Thyroid gland (tissue), 4 donors: ENCODE measurements at regions not wholly inside any gene's neighbourhood (a gene's known extent, or its start where the extent isn't known, plus 50 kb on each side); places are given as distances from the start of the nearest gene placed in this dataset.

Experiments
- DNase-seq, 2 donors: peaks; one replicate each; pipeline ENCODE4 v3.0.0-alpha.2; 2019
- H3K27ac ChIP-seq, 3 donors: fragments of 200-600 bp; sonication (generic); 1 replicate in 2 of 3; 2 replicates in 1 of 3; pipeline ENCODE4 v1.5.1; 2016 to 2019; ENCODE audit warnings: mild to moderate bottlenecking in 1 of 3, moderate library complexity in 1 of 3
- H3K27me3 ChIP-seq: fragments of 200-600 bp; sonication (generic); one replicate; pipeline ENCODE4 v1.5.1; 2019
- H3K36me3 ChIP-seq, 2 donors: fragments of 200-600 bp; sonication (generic); one replicate each; pipeline ENCODE4 v1.5.1; 2016 to 2019
- H3K4me1 ChIP-seq, 2 donors: fragments of 200-600 bp; sonication (generic); one replicate each; pipeline ENCODE4 v1.5.1; 2017 to 2019
- H3K4me3 ChIP-seq, 3 donors: fragments of 200-600 bp; sonication (generic); replicated peaks in 1 of 3; 1 replicate in 2 of 3; 2 replicates in 1 of 3; pipeline ENCODE4 v1.5.1; 2016; ENCODE audit warnings: mild to moderate bottlenecking in 1 of 3
- H3K9me3 ChIP-seq: fragments of 200-600 bp; sonication (generic); one replicate; pipeline ENCODE4 v1.5.1; 2017
- POLR2A ChIP-seq, 2 donors: fragments of 450-650 bp; IDR thresholded peaks; one replicate each; pipeline ENCODE4 v1.6.1; 2017; ENCODE audit warnings: antibody characterized with exemption in 2 of 2, mild to moderate bottlenecking in 2 of 2, moderate library complexity in 1 of 2
- WGBS, 2 donors: methylation state at CpG; one replicate each; pipeline ENCODE4 v1.1.5; 2017; 5-methylcytosine and 5-hydroxymethylcytosine counted together
- intact Hi-C: fragments of 100-400 bp; cut with DNase I; formaldehyde crosslinking; loops from one replicate; pipeline ENCODE4 v1.15.1; 2023
- TF ChIP-seq, protein P1 (sequence below), 6 experiments: fragments of 200-600 bp in 3 of 6; fragments of 450-650 bp in 3 of 6; sonication (generic) in 3 of 6; IDR thresholded peaks; one replicate each; pipeline ENCODE4 v1.5.1; 2016 to 2019; ENCODE audit warnings: antibody characterized with exemption in 6 of 6, mild to moderate bottlenecking in 2 of 6, inconsistent platforms in 1 of 6, moderate library complexity in 1 of 6

DNA sequence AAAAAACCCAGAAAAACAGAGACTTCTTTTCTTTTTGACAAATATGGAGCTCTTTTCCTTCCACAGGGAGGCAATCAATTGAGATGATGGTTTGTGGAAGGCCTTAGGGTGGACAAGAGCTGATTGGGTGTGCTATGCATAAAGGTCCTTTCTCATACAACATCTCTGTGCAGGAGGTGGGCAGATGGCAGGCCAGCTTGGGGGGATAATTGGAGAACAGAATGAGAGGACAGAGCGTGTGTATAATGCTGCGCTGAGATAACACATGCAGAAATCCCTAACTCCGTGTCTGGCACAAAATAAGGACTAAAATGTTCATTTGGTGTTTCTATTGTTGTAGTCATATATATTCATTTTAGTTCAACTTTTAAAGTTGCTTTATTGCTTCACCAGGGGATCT is 159.0 kb upstream of the MEF2C start:
- TF ChIP-seq, protein P1, sequence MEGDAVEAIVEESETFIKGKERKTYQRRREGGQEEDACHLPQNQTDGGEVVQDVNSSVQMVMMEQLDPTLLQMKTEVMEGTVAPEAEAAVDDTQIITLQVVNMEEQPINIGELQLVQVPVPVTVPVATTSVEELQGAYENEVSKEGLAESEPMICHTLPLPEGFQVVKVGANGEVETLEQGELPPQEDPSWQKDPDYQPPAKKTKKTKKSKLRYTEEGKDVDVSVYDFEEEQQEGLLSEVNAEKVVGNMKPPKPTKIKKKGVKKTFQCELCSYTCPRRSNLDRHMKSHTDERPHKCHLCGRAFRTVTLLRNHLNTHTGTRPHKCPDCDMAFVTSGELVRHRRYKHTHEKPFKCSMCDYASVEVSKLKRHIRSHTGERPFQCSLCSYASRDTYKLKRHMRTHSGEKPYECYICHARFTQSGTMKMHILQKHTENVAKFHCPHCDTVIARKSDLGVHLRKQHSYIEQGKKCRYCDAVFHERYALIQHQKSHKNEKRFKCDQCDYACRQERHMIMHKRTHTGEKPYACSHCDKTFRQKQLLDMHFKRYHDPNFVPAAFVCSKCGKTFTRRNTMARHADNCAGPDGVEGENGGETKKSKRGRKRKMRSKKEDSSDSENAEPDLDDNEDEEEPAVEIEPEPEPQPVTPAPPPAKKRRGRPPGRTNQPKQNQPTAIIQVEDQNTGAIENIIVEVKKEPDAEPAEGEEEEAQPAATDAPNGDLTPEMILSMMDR (IDR thresholded peaks at IDR 0.05), result no peak
- TF ChIP-seq POLR2A (IDR thresholded peaks at IDR 0.05), result no peak
- no peaks in the 10 kb centered on the region for H3K36me3 ChIP-seq
- intact Hi-C loops, result no loop called here
- no peaks in the 10 kb centered on the region for H3K4me1 ChIP-seq
- no peak overlapping the region for H3K4me3 ChIP-seq
- WGBS, 2 donors, result 80 to 81% methylated on average over 3 of the region's 3 CpGs
- no peaks in the 10 kb centered on the region for H3K27me3 ChIP-seq
- no peaks in the 10 kb centered on the region for H3K9me3 ChIP-seq
- no peak for DNase-seq
- H3K27ac ChIP-seq, result no peak overlapping the region

- Histone ChIP-seq H3K27me3 (no peaks in the 10 kb centered on the region), H3K36me3 (no peaks in the 10 kb centered on the region), H3K9me3 (no peaks in the 10 kb centered on the region), H3K4me1 (no peaks in the 10 kb centered on the region), H3K4me3 (no peak overlapping the region), H3K27ac (no peak overlapping the region)
- WGBS, 2 donors, result 49 to 66% methylated on average over 3 of the region's 3 CpGs
- TF ChIP-seq, protein P1 (IDR thresholded peaks at IDR 0.05), result no peak
- TF ChIP-seq POLR2A (IDR thresholded peaks at IDR 0.05), result no peak
- intact Hi-C loops, result no loop called here
- no peak for DNase-seq
Measured at GRCh38 chr5:89041249-89041779, 158.3 kb upstream of the MEF2C start.

- no peak for DNase-seq
- no peaks in the 10 kb centered on the region for H3K4me1 ChIP-seq
- H3K36me3 ChIP-seq, result no peaks in the 10 kb centered on the region
- WGBS, 2 donors, result 55 to 58% methylated on average over 8 of the region's 8 CpGs
- H3K27ac ChIP-seq, result no peak overlapping the region
- no peak overlapping the region for H3K4me3 ChIP-seq
- intact Hi-C loops, result no loop called here
- no peaks in the 10 kb centered on the region for H3K27me3 ChIP-seq
- TF ChIP-seq POLR2A (IDR thresholded peaks at IDR 0.05), result no peak
- TF ChIP-seq, protein P1 (IDR thresholded peaks at IDR 0.05), result no peak
- H3K9me3 ChIP-seq, result no peaks in the 10 kb centered on the region
Measured at GRCh38 chr5:89036704-89037489, 153.9 kb upstream of the MEF2C start.

- no peaks in the 10 kb centered on the region for H3K27me3 ChIP-seq
- intact Hi-C loops, result no loop called here
- H3K4me3 ChIP-seq, result no peak overlapping the region
- 74 to 86% methylated on average over 6 of the region's 6 CpGs for WGBS, 2 donors
- no peaks in the 10 kb centered on the region for H3K4me1 ChIP-seq
- no peaks in the 10 kb centered on the region for H3K9me3 ChIP-seq
- no peak overlapping the region for H3K27ac ChIP-seq
- TF ChIP-seq, protein P1 (IDR thresholded peaks at IDR 0.05), result no peak
- no peak for TF ChIP-seq POLR2A (IDR thresholded peaks at IDR 0.05)
- H3K36me3 ChIP-seq, result no peaks in the 10 kb centered on the region
- DNase-seq, result no peak
Measured at GRCh38 chr5:89036166-89036565, 153.2 kb upstream of the MEF2C start.

DNA sequence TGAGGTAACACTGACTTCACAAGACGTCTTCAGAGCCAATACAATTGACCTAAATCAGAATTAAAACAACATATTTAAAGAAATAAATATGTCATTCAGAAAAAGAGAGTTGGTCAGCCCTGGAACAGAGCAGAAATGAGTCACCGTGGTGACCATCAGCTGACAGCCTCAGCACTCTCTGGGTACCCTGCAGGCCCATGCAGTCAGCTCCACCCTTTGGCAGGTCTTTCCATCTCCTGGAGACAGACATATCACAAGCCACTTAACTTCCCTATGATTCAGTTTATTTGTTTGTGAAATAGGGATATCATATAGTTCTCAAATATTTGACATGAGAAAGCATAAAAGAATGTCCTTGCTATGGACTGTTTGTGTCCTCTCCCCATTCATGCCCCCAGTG is 151.6 kb upstream of the MEF2C start:
- no peaks in the 10 kb centered on the region for H3K9me3 ChIP-seq
- 92 to 94% methylated on average over 2 of the region's 2 CpGs for WGBS, 2 donors
- H3K36me3 ChIP-seq, result no peaks in the 10 kb centered on the region
- TF ChIP-seq POLR2A (IDR thresholded peaks at IDR 0.05), result no peak
- TF ChIP-seq, protein P1 (IDR thresholded peaks at IDR 0.05), result no peak
- no peak for DNase-seq
- H3K27me3 ChIP-seq, result no peaks in the 10 kb centered on the region
- H3K4me1 ChIP-seq, result no peaks in the 10 kb centered on the region
- no peak overlapping the region for H3K27ac ChIP-seq
- H3K4me3 ChIP-seq, result no peak overlapping the region
- intact Hi-C loops, result no loop called here
